NCI-H187 treated with DMSO at 0.1 percent for 48 hours (cell line): ENCODE measurements at regions not wholly inside any gene's neighbourhood (a gene's known extent, or its start where the extent isn't known, plus 50 kb on each side); places are given as distances from the start of the nearest gene placed in this dataset.

Source experiments
- DNase-seq: peaks from one replicate; lab custom pipeline; 2025; lab: John Stamatoyannopoulos, UW

DNA sequence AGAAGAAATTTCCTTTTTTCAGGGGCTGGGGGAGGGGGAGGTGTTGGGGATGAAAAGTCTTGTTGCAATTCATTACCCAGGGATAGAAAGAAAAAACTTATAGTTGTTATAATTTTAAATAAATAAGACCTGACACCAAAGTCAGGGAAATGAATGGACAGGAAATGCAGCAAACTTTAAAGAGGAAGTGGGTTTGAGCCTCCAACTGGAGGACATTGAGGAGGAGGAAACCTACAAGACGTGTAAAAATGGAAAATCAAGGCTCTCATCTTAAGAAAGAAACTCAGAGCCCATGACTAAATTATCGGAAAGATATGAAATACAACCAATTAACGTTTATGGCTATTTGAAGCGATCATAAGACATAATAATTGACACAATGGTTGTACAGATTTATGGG lies 54.4 kb downstream of the NIBAN1 start:
- no peak for DNase-seq

DNA sequence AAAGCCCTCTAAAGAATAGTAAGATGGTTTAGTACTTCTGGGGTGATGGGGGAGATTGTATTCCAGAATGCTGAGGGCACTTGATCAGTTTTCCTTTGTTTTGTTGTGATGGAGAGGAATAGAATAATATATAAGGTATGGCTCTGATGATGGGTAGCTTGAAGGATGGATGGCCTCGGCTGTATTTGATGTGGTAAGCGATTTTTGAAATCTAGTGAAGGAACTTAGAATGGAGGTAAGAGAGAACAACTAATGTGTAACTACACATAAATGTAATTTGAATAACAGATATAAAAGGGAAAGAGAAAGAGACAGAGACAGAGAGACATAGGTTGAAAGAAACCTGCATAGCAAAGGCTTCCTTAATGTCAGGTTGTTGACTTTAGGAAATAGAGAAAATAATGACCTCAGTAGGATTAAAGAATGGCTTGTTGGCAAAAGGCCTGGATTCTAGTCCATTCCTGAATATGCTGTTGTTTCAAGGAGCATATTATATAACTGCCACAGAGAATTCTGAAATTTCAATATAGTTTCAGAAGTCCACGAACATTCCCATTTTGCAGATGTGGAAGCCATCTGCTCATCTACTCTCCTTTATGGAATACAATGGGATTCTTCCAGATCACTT lies 58.7 kb downstream of the NIBAN1 start:
- DNase-seq: no peak

DNA sequence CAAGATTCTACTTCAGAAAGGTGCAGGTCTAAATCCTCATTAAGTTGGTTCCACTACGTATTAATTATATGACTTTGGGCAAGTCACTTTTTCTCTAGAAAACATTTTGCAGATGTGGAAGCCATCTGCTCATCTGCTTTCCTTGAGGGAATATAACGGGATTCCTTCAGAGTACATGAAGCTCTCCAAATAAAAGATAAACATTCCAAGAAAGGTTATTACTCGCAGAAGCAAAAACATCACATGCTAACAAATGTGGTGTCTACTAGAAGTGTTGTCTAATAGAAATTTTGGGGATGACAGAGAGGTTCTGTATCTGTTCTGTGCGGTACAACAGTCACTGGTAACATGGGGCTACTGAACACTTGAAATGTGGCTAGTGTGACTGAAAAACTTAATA lies 60.2 kb downstream of the NIBAN1 start:
- DNase-seq: no peak

DNA sequence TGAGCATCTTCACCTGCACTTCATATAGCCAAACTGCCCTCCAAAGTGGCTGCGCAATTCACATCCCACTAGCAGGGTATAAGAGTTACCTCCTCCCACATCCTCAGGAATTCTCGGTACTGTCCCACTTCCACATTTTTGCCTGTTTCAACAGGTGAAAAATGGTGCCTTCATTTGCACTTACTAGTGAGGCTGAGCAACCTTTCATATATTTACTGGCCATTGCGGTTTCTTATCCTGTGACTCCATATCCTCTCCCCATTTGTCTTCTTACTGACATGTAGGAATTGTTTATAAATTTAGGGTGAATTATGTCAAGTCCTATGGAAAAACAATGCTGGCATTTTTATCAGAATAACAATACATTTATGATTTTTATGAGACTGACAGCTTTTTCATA lies 61.9 kb downstream of the NIBAN1 start:
- DNase-seq: no peak

DNA sequence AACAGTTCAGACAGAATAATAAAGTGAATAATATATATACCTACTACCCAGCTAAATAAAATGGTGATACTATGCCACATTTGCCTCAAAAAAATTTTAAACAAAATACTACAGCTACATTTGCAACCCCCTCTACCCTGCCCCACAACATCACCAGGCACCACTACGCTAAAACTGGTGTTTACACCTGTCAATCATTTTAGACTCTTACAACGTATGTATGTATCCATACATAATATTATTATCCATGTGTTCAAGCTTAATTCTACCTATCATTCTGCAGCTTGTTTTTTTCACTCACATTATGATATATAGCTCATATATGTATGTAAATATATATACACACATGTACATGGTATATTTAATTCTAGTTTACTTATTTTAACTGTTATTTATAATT lies 62.5 kb downstream of the NIBAN1 start:
- no peak for DNase-seq

DNA sequence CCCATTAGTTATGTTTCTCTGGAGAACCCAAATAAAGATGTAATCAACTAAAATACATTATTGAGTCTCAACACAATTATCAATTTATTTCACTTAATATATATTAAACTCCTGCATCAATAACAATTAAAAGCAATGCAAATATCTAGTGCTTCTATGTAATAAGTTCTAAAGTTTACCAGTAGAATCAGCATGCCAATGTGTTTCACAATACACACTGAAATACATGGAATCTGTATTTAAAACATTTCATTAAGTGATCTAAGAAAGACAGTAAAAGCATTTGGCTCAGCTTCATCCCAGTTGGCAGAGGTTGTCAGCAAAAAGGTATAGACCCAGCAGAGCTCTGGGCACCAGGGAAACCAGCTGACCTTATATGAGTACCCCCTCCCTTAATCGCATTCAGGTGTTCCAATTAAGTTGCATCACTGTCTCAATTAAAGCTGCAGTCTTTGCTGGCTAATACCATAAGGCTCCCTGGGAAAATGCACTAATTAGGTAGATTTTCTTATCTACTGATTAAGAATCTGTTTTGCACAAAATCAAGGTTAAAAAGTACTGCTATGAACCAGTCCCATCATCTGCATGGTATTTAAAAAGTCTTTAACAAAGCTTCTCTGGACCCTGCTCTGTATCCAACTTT lies 63.1 kb downstream of the NIBAN1 start:
- no peak for DNase-seq

DNA sequence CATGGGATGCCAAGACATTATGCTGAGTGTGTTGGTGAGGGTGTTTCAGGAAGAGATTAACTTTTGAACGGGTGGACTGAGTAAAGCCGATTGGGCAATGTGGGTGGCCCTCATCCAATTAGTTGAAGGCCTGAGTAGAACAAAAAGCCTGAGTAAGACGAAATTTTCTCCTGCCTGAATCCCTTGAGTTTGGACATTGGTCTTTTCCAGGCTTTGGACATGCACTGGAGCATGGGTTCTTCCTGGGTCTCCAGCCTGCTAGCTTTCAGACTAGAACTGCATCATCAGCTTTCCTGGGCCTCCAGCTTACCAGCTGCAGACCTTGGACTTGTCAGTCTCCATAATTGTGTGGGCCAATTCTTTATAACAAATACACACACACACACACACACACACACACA lies 63.6 kb downstream of the NIBAN1 start:
- DNase-seq: no peak

DNA sequence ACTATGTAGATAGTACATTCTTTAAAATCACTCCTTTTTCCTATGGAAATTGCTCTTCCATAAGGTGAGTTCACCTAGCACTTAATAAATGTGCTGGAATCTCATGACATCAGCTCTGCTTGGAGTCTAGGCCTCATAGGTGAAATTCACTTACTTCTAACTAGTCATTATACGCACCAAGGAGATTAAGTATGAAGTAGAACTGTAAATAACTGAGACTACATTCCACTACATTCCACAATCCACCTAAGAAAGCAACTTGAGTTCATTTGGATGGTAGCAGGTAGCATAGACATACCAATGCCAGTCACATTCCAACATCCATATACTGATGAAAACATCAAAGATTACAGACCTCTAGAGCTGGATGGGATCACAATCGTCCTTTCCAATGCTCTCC lies 64.3 kb downstream of the NIBAN1 start:
- DNase-seq: no peak

DNA sequence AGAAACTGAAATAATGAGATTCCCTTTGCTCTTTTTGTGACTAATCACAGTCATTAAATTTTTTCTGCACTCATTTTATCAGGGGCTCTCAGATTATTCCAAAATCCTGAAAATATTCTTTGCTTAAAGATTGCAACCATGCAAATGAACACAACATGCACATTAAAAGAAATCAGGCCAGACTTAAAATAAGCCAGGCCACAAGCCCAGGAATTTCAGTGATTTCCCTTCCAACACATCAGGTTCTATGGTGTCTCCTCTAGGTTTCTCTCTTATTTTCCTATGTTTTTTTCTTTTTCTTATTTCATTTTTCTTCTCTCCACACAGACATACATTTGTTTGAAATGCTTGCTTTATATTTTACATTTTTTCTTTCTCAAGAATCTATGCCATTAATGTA lies 65.3 kb downstream of the NIBAN1 start:
- DNase-seq: no peak

DNA sequence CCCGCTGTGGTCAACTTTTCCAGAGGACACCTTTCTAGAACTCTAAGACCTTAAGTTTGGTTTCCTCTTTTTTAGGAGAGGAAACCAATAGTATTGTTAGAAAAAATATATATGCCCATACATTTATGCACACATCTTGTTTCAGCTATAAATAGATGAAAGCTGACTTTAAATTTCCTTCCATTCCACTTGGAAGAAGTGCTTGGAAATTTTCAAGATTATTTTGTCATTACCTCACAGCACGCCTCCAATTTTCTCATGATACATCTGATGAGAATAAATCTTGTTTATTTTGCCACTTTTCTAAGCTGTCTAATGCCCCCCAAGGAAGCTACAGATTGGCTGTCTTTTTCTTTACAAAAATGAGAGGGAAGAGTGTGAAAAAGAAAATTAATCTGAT lies 65.8 kb downstream of the NIBAN1 start:
- no peak for DNase-seq

DNA sequence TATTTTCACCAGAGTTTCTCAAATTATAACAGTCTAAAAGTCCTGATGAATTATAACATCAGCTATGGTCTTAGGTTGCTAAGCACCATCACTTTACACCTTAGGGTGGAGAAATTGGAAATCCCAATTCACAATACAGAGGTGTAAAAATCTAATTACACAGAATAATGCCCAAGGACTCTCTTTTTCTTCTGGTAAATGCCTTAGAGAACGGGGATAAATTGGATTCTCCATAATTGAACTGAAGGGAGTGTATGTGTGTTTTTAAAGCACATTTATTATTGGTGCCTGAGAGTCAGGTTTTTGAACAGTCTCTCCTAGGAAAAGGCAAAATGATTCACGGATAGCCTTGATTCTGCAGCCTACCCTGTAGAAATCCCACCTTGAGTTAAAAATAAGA lies 66.8 kb downstream of the NIBAN1 start:
- DNase-seq: no peak

DNA sequence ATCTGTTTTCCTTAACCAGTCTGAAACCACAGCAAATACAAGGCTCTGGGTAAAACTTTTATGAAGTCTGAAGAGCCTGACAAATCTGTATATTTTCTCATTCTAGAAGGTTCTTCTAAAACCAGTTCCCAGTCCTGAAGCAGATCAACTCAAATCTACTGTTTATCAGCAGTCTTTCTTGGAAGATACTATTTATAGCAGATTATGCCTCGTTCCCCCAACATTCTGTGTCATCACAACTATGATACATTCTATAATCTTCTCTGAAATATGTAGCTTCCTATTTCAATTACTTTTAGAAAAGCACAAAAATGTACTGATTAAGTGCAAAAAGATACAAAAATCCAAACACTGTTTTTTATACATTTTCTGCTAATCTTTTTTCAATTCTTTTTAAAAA lies 67.5 kb downstream of the NIBAN1 start:
- DNase-seq: no peak

DNA sequence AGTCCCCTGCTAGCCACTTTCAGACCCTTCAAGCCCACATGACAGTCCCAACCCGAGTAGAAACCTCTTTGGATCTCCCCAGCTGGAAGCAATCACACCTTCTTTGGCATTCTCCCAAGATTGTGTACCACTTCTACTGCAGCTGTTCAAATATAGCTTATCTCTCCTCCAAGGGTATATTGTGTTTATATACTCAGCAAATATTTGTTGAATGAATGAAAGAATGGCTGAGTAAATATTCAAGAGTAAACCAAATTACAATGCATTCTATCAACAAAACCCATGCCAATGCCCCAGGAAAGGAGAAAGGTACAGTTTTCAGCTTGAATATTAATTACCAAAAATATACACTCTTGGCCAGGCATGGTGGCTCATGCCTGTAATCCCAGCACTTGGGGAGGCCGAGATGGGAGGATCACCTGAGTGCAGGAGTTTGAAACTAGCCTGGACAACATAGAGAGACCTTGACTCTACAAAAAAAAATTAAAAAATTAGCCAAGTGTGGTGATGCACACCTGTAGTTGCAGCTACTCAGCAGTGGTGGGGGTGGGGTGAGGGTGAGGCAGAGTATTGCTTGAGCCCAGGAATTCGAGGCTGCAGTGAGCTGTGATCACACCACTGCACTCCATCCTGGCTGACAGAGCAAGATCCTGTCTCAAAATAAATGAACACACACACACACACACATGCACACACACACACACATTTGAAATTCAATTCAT lies 68.5 kb downstream of the NIBAN1 start:
- peak; percentile 98 for DNase-seq

DNA sequence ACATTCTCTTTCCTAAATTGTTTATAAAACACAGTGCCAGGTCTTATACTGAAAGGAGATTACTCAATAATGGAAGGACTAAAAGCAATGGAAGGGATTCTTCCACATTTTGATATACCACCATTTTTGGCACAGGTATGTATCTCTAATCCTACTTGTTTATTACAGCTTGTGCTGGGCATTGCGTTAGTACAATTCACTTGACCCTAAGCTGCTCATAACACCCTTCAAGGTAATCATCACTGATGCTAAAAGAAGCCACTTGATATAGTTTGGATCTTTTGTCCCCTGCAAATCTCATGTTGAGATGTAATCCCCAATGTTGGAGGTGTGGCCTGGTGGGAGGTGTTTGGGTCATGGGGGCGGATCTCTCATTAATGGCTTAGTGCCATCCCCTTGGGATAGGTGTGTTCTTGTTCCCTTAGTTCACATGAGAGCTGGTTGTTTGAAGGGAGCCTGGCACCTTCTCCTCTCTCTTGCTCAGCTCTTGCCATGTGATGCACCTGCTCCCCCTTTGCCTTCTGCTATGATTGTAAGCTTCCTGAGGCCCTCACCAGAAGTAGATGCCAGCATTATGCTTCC lies 71.1 kb downstream of the NIBAN1 start:
- no peak for DNase-seq

DNA sequence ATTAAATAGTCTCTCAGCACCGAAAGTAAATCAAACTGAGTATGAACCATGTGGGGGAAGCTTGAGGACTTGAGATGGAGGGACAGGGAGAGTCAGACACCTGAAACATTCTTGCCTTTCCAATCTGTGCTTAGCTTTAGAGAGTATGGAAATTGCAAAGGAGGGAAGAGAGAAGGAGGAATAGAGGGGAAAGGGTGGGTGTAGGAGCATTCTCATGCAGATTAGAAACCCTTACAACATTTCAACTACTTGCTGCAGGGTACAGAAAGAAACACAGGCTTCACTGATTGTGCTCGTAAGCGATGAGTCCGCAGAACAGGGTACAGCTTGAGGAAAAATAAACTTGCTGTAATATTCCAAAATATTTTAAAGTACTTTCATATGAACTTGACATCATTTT lies 73.8 kb downstream of the NIBAN1 start:
- no peak for DNase-seq

DNA sequence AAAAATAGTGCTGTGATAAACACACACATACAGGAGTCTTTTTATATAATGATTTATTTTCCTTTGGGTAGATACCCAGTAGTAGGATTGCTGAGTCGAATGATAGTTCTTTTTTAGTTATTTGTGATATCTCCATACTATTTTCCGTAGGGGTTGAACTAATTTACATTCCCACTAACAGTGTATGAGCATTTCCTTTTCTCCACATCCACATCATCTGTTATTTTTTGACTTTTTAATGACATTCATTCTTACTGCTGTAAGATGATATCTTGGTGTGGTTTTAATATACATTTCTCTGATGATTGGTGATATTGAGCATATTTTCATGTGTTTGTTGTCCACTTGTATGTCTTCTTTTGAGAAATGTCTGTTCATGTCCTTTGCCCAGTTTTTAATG lies 78.3 kb downstream of the NIBAN1 start:
- DNase-seq: no peak

DNA sequence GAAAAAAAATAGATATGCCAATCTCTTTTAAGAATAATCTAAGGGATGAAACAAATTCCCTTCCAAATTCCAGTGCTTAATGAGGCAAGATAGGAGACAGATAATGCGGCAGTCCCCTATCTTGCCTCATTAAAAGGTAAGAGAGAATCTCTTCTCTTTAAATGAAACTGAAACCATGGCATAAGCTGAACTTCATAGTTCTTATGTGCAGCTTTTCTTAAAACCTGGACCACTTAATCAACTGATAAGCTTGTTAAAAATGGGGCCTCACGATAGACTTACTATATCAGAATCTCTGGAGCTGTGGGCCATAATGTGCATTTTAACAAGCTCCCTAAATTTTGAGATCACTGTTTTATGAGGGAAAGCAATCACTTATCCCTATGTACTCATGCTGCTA lies 79.2 kb downstream of the NIBAN1 start:
- no peak for DNase-seq

DNA sequence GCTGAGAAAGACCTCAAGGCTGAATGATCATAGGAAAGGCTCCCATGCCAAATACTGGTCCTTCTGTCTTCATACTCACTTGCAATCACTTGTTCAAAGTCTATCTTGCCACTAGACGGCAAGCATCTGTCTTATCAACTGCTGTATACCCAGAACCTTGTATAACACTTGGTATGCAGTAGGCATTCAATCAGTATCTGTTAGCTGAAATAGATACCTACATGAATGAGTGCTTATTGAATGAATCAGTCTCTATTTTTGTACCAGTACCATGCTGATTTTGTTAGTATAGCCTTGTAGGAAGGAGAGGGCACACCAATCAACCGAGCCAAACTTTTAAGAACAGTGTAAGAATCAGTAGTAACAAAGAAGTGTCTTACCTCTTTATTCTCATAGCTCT lies 80.6 kb downstream of the NIBAN1 start:
- DNase-seq: no peak

DNA sequence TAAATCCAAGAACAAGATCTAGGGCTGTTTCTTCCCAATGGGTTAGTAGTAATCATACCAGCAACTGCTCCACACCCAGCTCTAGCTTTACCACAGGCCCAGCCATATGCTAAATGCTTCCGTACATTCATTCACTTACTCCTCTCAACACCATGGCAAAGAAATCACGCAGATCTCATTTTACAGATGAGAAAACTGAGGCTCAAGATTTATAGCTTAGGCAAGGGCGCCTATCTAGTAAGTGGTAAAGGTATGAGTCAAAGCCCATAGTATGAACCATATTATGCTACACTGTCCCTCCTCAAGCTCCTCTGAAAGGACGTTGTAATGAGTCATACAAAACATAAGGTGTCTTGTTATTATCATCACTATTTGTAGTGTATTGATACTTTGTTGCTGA lies 82.2 kb downstream of the NIBAN1 start:
- no peak for DNase-seq

DNA sequence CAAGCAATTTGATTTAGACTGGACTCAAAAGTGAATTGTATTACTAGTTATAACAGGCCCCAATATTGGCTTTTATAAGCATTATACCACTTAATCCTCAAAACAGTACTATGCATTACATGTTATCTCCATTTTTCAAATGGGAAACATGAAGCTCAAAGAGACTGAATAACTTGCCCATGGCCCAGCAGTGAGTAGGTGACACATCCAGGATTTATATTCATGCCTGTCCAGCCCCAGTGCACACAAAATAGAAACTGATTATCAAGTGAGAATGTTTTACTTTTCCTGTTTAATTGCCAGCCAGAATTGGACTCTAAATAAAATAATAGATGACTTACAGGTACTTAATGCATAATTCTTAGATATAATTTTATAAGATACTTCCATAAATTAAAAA lies 82.9 kb downstream of the NIBAN1 start:
- DNase-seq: no peak

DNA sequence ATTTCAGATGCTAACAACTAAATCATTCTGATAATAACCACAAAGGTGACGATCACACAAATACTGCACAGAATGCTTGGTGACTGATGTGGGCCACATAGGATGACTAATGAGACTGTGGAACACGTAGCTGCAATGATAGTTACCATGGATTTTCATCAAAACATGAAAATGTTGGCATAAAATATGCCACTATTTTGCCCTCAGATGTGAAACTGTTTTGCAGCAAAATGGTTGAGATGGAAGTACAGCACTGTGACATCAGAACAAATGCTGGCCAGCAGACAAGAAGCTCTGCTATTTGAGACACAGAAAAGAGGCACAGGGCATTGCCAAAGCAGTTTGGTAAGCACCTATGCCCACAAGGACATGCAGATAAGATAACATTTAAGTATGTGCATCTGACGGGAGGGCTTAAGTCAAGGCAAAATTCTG lies 83.8 kb downstream of the NIBAN1 start:
- no peak for DNase-seq

DNA sequence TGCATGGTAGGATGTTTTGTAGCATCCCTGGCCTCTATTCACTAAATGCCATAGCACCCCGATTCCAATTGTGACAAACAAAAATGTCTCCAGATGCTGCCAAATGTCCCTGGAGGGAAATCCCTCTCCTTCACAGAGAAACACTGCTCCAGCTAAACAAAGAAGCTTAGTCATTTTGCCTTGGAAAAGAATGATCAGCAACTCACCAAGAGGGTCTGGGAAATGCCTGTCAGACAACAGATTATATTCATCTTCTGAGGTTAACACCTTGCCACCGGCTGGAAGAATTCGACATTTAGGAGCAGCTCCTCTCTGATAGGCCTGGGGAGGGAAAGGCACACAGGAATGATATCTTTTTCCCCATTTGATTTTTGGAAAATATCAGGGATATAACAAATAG lies 84.4 kb downstream of the NIBAN1 start:
- no peak for DNase-seq

DNA sequence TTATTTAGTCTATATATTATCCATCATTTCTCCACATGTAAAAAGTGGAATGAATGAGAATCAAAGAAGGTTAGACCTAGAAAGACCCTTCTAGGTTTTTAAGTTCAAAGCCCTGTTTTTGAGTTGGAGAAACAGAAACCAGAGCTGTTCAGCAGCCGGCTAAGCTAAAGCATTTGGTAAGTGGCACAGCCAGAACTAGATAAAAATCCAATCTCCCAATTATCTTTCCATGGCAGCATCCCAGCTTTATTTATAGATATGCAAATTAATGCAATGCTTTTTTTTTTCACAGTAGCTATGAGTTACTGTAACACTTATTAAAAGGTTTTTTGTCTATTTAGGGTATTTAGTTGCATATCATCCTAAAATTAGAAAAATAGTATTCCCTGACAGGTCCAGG lies 85.1 kb downstream of the NIBAN1 start:
- DNase-seq: no peak
